ENCODE measurements at regions not wholly inside any gene's neighbourhood (a gene's known extent, or its start where the extent isn't known, plus 50 kb on each side); places are given as distances from the start of the nearest gene placed in this dataset.

DNA sequence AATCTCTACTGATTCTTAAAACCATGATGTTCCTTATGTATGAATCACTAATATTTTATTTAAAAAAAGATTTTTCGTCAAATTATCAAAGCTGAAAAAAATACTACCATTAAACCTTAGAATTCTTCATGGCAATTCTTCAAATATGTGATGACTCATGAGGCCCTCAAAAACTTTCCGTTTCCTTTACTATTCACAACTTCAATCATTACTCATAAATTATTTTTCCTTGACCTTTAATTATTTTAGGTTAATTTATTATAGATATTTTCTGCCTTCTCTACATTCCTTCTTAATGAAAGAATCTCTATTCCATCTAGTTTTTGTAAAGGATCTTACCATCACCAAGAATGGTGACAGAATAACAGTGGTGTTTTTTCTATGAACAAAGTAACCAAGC is 162.1 kb upstream of the SOX5 start:
- H2AFZ ChIP-seq (ENCODE audit: low read depth, low read length): no peak overlapping the region
- H3K36me3 Mint-ChIP-seq (ENCODE audit: low read depth, unreplicated experiment): no peaks in the 10 kb centered on the region
- H3K27me3 ChIP-seq (ENCODE audit: insufficient read depth, low read length): no peaks in the 10 kb centered on the region
- DNase-seq (ENCODE audit: low read depth) (peak; percentile 46), FAIRE-seq (no peak)
- H3K9me3 ChIP-seq (ENCODE audit: insufficient read depth, low read depth, low read length): no peaks in the 10 kb centered on the region
- H3K9ac ChIP-seq (ENCODE audit: low read length): no peak overlapping the region
- H3K4me3 ChIP-seq (ENCODE audit: insufficient read depth, low read depth, low read length): no peak overlapping the region
- H3K4me3 Mint-ChIP-seq (ENCODE audit: unreplicated experiment): no peak overlapping the region
- no peaks in the 10 kb centered on the region for H3K36me3 ChIP-seq (ENCODE audit: insufficient read depth, low read length)
- H4K20me1 ChIP-seq (ENCODE audit: insufficient read depth, low read length): no peaks in the 10 kb centered on the region
- H3K27ac ChIP-seq (ENCODE audit: low read depth, low read length): peak overlapping the region; percentile 33
- H3K4me1 Mint-ChIP-seq (ENCODE audit: low read depth, unreplicated experiment): peaks cover 9% of the 10 kb centered on the region
- H3K27ac Mint-ChIP-seq (ENCODE audit: unreplicated experiment): no peak overlapping the region
- H3K79me2 ChIP-seq (ENCODE audit: insufficient read depth, low read length): no peaks in the 10 kb centered on the region
- TF ChIP-seq, protein P1, sequence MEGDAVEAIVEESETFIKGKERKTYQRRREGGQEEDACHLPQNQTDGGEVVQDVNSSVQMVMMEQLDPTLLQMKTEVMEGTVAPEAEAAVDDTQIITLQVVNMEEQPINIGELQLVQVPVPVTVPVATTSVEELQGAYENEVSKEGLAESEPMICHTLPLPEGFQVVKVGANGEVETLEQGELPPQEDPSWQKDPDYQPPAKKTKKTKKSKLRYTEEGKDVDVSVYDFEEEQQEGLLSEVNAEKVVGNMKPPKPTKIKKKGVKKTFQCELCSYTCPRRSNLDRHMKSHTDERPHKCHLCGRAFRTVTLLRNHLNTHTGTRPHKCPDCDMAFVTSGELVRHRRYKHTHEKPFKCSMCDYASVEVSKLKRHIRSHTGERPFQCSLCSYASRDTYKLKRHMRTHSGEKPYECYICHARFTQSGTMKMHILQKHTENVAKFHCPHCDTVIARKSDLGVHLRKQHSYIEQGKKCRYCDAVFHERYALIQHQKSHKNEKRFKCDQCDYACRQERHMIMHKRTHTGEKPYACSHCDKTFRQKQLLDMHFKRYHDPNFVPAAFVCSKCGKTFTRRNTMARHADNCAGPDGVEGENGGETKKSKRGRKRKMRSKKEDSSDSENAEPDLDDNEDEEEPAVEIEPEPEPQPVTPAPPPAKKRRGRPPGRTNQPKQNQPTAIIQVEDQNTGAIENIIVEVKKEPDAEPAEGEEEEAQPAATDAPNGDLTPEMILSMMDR (IDR thresholded peaks at IDR 0.05; ENCODE audit: insufficient read depth, low read depth, low read length): no peak
- TF ChIP-seq EZH2 (IDR thresholded peaks at IDR 0.05; ENCODE audit: insufficient read depth, low read length): no peak
- peak overlapping the region; percentile 40 for H3K4me2 ChIP-seq (ENCODE audit: low read length)
- H3K9me3 Mint-ChIP-seq (ENCODE audit: unreplicated experiment): no peaks in the 10 kb centered on the region
- no peaks in the 10 kb centered on the region for H3K27me3 Mint-ChIP-seq (ENCODE audit: low read depth, unreplicated experiment)
- H3K4me1 ChIP-seq (ENCODE audit: insufficient read depth, low read length): peaks cover 6% of the 10 kb centered on the region

DNA sequence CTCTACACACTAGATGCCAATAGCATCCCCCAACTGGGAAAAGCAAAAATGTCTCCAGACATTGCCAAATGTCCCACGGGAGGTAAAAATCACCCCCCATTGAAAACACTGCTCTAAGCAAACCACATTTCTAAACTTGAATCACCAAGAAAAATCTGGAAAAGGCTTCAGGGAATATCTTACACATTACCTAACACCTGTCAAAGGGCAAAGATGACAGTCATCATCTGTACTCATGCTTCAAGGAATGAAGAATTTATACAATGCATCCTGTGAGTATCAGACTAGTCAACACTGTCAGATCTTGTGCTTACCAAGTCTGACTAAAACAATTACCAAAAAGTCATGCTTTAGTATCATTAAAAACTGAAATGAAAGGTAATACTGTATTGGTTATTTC is 161.6 kb upstream of the SOX5 start:
- H3K9ac ChIP-seq (ENCODE audit: low read length): no peak overlapping the region
- peak overlapping the region; percentile 33 for H3K27ac ChIP-seq (ENCODE audit: low read depth, low read length)
- H3K27me3 Mint-ChIP-seq (ENCODE audit: low read depth, unreplicated experiment): no peaks in the 10 kb centered on the region
- H3K4me1 ChIP-seq (ENCODE audit: insufficient read depth, low read length): peaks cover 6% of the 10 kb centered on the region
- H3K27me3 ChIP-seq (ENCODE audit: insufficient read depth, low read length): no peaks in the 10 kb centered on the region
- DNase-seq (ENCODE audit: low read depth) (peak; percentile 64), FAIRE-seq (peak; percentile 55)
- H3K36me3 ChIP-seq (ENCODE audit: insufficient read depth, low read length): no peaks in the 10 kb centered on the region
- H3K4me1 Mint-ChIP-seq (ENCODE audit: low read depth, unreplicated experiment): peaks cover 9% of the 10 kb centered on the region
- H3K27ac Mint-ChIP-seq (ENCODE audit: unreplicated experiment): no peak overlapping the region
- H3K4me2 ChIP-seq (ENCODE audit: low read length): peak overlapping the region; percentile 40
- H4K20me1 ChIP-seq (ENCODE audit: insufficient read depth, low read length): no peaks in the 10 kb centered on the region
- H3K79me2 ChIP-seq (ENCODE audit: insufficient read depth, low read length): no peaks in the 10 kb centered on the region
- no peaks in the 10 kb centered on the region for H3K9me3 ChIP-seq (ENCODE audit: insufficient read depth, low read depth, low read length)
- H3K4me3 Mint-ChIP-seq (ENCODE audit: unreplicated experiment): no peak overlapping the region
- TF ChIP-seq EZH2 (IDR thresholded peaks at IDR 0.05; ENCODE audit: insufficient read depth, low read length): no peak
- TF ChIP-seq, protein P1 (IDR thresholded peaks at IDR 0.05; ENCODE audit: insufficient read depth, low read depth, low read length): no peak
- no peak overlapping the region for H2AFZ ChIP-seq (ENCODE audit: low read depth, low read length)
- no peak overlapping the region for H3K4me3 ChIP-seq (ENCODE audit: insufficient read depth, low read depth, low read length)
- H3K9me3 Mint-ChIP-seq (ENCODE audit: unreplicated experiment): no peaks in the 10 kb centered on the region
- H3K36me3 Mint-ChIP-seq (ENCODE audit: low read depth, unreplicated experiment): no peaks in the 10 kb centered on the region

DNA sequence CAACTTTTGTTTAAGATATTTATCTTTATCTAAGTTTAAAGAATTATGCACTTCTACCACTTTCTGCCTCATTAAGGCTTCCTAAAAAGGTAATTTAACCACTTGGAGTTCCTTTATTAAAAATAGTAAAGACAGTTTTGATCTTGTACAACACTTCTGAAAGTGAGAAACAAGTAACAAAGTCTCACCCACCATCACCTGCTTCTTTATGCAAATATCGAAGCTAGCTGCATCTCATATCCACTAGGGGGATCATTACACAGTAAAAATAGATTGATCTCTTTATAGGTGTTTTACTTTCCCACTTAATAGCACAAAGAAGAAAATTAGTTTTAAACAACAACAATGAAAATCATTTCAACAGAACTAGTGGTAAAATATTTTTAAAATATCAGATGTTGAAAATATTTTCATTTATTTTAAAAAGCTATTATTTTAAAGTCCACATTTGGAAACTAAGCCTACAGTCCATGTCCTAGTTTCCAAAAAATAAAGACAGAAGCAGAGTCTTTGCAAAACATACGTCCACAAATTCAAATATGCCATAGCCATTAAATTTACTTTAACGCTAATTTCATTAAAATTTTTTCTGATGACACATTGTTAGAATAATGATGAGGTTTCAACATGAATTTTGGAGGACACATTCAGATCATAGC is 160.0 kb upstream of the SOX5 start:
- no peaks in the 10 kb centered on the region for H3K27me3 Mint-ChIP-seq (ENCODE audit: low read depth, unreplicated experiment)
- H3K4me1 Mint-ChIP-seq (ENCODE audit: low read depth, unreplicated experiment): peaks cover 9% of the 10 kb centered on the region
- Histone ChIP-seq H3K79me2 (ENCODE audit: insufficient read depth, low read length) (no peaks in the 10 kb centered on the region), H3K36me3 (ENCODE audit: insufficient read depth, low read length) (no peaks in the 10 kb centered on the region), H3K9ac (ENCODE audit: low read length) (no peak overlapping the region), H3K4me2 (ENCODE audit: low read length) (no peak overlapping the region), H3K4me3 (ENCODE audit: insufficient read depth, low read depth, low read length) (no peak overlapping the region), H2AFZ (ENCODE audit: low read depth, low read length) (no peak overlapping the region), H3K4me1 (ENCODE audit: insufficient read depth, low read length) (peaks cover 6% of the 10 kb centered on the region), H4K20me1 (ENCODE audit: insufficient read depth, low read length) (no peaks in the 10 kb centered on the region), H3K27me3 (ENCODE audit: insufficient read depth, low read length) (no peaks in the 10 kb centered on the region), H3K9me3 (ENCODE audit: insufficient read depth, low read depth, low read length) (no peaks in the 10 kb centered on the region), H3K27ac (ENCODE audit: low read depth, low read length) (no peak overlapping the region)
- DNase-seq (ENCODE audit: low read depth) (peak; percentile 16), FAIRE-seq (no peak)
- TF ChIP-seq, protein P1 (IDR thresholded peaks at IDR 0.05; ENCODE audit: insufficient read depth, low read depth, low read length): peak; percentile 79
- no peak for TF ChIP-seq EZH2 (IDR thresholded peaks at IDR 0.05; ENCODE audit: insufficient read depth, low read length)
- no peak overlapping the region for H3K27ac Mint-ChIP-seq (ENCODE audit: unreplicated experiment)
- no peak overlapping the region for H3K4me3 Mint-ChIP-seq (ENCODE audit: unreplicated experiment)
- H3K36me3 Mint-ChIP-seq (ENCODE audit: low read depth, unreplicated experiment): no peaks in the 10 kb centered on the region
- H3K9me3 Mint-ChIP-seq (ENCODE audit: unreplicated experiment): no peaks in the 10 kb centered on the region
